ENCODE measurements at regions not wholly inside any gene's neighbourhood (a gene's known extent, or its start where the extent isn't known, plus 50 kb on each side); places are given as distances from the start of the nearest gene placed in this dataset.

GRCh38 chr11:11709447-11710239 is 87.8 kb upstream of the GALNT18 start:
- TF ChIP-seq, protein P1, sequence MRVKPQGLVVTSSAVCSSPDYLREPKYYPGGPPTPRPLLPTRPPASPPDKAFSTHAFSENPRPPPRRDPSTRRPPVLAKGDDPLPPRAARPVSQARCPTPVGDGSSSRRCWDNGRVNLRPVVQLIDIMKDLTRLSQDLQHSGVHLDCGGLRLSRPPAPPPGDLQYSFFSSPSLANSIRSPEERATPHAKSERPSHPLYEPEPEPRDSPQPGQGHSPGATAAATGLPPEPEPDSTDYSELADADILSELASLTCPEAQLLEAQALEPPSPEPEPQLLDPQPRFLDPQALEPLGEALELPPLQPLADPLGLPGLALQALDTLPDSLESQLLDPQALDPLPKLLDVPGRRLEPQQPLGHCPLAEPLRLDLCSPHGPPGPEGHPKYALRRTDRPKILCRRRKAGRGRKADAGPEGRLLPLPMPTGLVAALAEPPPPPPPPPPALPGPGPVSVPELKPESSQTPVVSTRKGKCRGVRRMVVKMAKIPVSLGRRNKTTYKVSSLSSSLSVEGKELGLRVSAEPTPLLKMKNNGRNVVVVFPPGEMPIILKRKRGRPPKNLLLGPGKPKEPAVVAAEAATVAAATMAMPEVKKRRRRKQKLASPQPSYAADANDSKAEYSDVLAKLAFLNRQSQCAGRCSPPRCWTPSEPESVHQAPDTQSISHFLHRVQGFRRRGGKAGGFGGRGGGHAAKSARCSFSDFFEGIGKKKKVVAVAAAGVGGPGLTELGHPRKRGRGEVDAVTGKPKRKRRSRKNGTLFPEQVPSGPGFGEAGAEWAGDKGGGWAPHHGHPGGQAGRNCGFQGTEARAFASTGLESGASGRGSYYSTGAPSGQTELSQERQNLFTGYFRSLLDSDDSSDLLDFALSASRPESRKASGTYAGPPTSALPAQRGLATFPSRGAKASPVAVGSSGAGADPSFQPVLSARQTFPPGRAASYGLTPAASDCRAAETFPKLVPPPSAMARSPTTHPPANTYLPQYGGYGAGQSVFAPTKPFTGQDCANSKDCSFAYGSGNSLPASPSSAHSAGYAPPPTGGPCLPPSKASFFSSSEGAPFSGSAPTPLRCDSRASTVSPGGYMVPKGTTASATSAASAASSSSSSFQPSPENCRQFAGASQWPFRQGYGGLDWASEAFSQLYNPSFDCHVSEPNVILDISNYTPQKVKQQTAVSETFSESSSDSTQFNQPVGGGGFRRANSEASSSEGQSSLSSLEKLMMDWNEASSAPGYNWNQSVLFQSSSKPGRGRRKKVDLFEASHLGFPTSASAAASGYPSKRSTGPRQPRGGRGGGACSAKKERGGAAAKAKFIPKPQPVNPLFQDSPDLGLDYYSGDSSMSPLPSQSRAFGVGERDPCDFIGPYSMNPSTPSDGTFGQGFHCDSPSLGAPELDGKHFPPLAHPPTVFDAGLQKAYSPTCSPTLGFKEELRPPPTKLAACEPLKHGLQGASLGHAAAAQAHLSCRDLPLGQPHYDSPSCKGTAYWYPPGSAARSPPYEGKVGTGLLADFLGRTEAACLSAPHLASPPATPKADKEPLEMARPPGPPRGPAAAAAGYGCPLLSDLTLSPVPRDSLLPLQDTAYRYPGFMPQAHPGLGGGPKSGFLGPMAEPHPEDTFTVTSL (CRISPR knock-in tag; IDR thresholded peaks at IDR 0.05; ENCODE audit: borderline replicate concordance): no peak
- TF ChIP-seq CEBPB (IDR thresholded peaks at IDR 0.05; ENCODE audit: borderline replicate concordance, low read depth, low read length): no peak
- TF ChIP-seq TCF12 (IDR thresholded peaks at IDR 0.05): no peak
- no peak for TF ChIP-seq TCF12 (CRISPR knock-in tag; IDR thresholded peaks at IDR 0.05)
- no peak for TF ChIP-seq SYNCRIP (IDR thresholded peaks at IDR 0.05; ENCODE audit: insufficient read depth, low read depth, low read length)
